K562 (cell line): ENCODE measurements at regions not wholly inside any gene's neighbourhood (a gene's known extent, or its start where the extent isn't known, plus 50 kb on each side); places are given as distances from the start of the nearest gene placed in this dataset.
"Not testable (repeated sequence)": the region's sequence is repeated elsewhere in the genome, so short reads cannot be mapped to it uniquely, and the experiment has no call there.

Experiments used
- ATF7 ChIP-seq: fragments of 450-650 bp; IDR thresholded peaks from 2 replicates; pipeline ENCODE4 v1.7.1; 2014; ENCODE audit warnings: mild to moderate bottlenecking, moderate library complexity
- SETDB1 ChIP-seq: IDR thresholded peaks from one replicate; pipeline ENCODE4 v1.6.1; 2012; ENCODE audit warnings: low read length, control low read depth, inconsistent platforms
- ZNF561 ChIP-seq: fragments of 450-650 bp; formaldehyde crosslinking; conservative IDR thresholded peaks from 2 replicates; pipeline ENCODE4 v1.4.0; 2020; ENCODE audit warnings: mild to moderate bottlenecking, moderate library complexity

GRCh38 chr2:90047776-90048175, 1356.3 kb downstream of the RPIA start:
- not testable (repeated sequence) for TF ChIP-seq SETDB1; ATF7; ZNF561 (CRISPR knock-in tag)
